Activated CD8-positive, alpha-beta T cell treated with anti-CD3 and anti-CD28 coated beads for 36 hours (primary cell): ENCODE measurements at regions not wholly inside any gene's neighbourhood (a gene's known extent, or its start where the extent isn't known, plus 50 kb on each side); places are given as distances from the start of the nearest gene placed in this dataset.

Experiments used
- ATAC-seq: fragments of 200-7000 bp; cut with Tn5 transposase; one replicate; pipeline ENCODE4 v1.10.0; 2021; ENCODE audit warnings: mild to moderate bottlenecking, moderate library complexity
- CTCF ChIA-PET: fragments of 350-600 bp; sonication (Branson Sonifier 250); formaldehyde crosslinking; loops from one replicate; lab custom pipeline; 2021; ENCODE audit warnings: antibody characterized with exemption; lab: Charles Lee
- POLR2A ChIA-PET: fragments of 350-600 bp; sonication (Branson Sonifier 250); formaldehyde crosslinking; loops from one replicate; lab custom pipeline; 2021; ENCODE audit warnings: antibody characterized with exemption; lab: Charles Lee
- DNase-seq: peaks from one replicate; pipeline ENCODE4 v3.0.0-alpha.2; 2020
- H3K27ac Mint-ChIP-seq: one replicate; pipeline ENCODE4 v1.8.0; 2021; ENCODE audit warnings: mild to moderate bottlenecking, mixed read lengths
- H3K27me3 Mint-ChIP-seq: one replicate; pipeline ENCODE4 v1.8.0; 2021; ENCODE audit warnings: mixed read lengths
- H3K36me3 Mint-ChIP-seq: one replicate; pipeline ENCODE4 v1.8.0; 2021; ENCODE audit warnings: low read depth, mixed read lengths
- H3K4me1 Mint-ChIP-seq: one replicate; pipeline ENCODE4 v1.8.0; 2021; ENCODE audit warnings: low read depth, mixed read lengths
- H3K4me3 Mint-ChIP-seq: one replicate; pipeline ENCODE4 v1.8.0; 2021; ENCODE audit warnings: mild to moderate bottlenecking, moderate library complexity, mixed read lengths
- H3K9me3 Mint-ChIP-seq: one replicate; pipeline ENCODE4 v1.8.0; 2021; ENCODE audit warnings: mixed read lengths
- intact Hi-C: fragments of 100-400 bp; cut with micrococcal nuclease; formaldehyde crosslinking; loops from one replicate; pipeline ENCODE4 v1.10.0; 2022
- TF ChIP-seq, protein P1 (sequence below): fragments of 200-600 bp; IDR thresholded peaks from one replicate; pipeline ENCODE4 v1.8.0; 2022; ENCODE audit warnings: antibody characterized with exemption, mild to moderate bottlenecking

- Mint-ChIP-seq H3K4me1 (no peaks in the 10 kb centered on the region), H3K4me3 (no peak overlapping the region), H3K36me3 (no peaks in the 10 kb centered on the region), H3K9me3 (no peaks in the 10 kb centered on the region), H3K27ac (no peak overlapping the region), H3K27me3 (no peaks in the 10 kb centered on the region)
- DNase-seq (no peak), ATAC-seq (no peak)
- POLR2A ChIA-PET, result no interaction called here
- intact Hi-C loops, result no loop called here
- CTCF ChIA-PET, result no interaction called here
- TF ChIP-seq, protein P1, sequence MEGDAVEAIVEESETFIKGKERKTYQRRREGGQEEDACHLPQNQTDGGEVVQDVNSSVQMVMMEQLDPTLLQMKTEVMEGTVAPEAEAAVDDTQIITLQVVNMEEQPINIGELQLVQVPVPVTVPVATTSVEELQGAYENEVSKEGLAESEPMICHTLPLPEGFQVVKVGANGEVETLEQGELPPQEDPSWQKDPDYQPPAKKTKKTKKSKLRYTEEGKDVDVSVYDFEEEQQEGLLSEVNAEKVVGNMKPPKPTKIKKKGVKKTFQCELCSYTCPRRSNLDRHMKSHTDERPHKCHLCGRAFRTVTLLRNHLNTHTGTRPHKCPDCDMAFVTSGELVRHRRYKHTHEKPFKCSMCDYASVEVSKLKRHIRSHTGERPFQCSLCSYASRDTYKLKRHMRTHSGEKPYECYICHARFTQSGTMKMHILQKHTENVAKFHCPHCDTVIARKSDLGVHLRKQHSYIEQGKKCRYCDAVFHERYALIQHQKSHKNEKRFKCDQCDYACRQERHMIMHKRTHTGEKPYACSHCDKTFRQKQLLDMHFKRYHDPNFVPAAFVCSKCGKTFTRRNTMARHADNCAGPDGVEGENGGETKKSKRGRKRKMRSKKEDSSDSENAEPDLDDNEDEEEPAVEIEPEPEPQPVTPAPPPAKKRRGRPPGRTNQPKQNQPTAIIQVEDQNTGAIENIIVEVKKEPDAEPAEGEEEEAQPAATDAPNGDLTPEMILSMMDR, result no peak
Observed at GRCh38 chr3:17994167-17994566, 251.7 kb upstream of the TBC1D5 start.

DNA sequence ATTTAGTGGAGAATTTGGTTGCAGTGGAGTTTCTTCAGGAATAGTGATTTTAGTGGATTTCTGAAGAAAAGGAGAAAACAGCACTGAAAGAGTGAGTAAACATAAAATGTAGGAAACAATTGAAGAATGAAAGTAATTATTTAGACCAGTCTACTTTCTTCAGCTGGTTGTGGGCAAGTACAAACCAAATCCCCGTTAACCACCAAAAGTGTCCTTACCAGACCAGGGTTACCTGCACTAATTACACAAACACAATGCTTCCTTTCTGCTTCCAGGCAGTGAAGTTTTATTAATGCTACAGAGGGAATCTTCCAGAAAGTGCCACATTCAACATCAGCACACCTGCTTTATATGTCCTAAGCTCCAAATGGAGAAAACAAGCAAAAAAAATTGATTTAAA is 248.0 kb upstream of the TBC1D5 start:
- TF ChIP-seq, protein P1, result no peak
- intact Hi-C loops, result no loop called here
- ATAC-seq (no peak), DNase-seq (no peak)
- H3K9me3 Mint-ChIP-seq, result no peaks in the 10 kb centered on the region
- ChIA-PET POLR2A (no interaction called here), CTCF (no interaction called here)
- H3K4me1 Mint-ChIP-seq, result no peaks in the 10 kb centered on the region
- H3K36me3 Mint-ChIP-seq, result no peaks in the 10 kb centered on the region
- H3K4me3 Mint-ChIP-seq, result no peak overlapping the region
- no peaks in the 10 kb centered on the region for H3K27me3 Mint-ChIP-seq
- no peak overlapping the region for H3K27ac Mint-ChIP-seq

DNA sequence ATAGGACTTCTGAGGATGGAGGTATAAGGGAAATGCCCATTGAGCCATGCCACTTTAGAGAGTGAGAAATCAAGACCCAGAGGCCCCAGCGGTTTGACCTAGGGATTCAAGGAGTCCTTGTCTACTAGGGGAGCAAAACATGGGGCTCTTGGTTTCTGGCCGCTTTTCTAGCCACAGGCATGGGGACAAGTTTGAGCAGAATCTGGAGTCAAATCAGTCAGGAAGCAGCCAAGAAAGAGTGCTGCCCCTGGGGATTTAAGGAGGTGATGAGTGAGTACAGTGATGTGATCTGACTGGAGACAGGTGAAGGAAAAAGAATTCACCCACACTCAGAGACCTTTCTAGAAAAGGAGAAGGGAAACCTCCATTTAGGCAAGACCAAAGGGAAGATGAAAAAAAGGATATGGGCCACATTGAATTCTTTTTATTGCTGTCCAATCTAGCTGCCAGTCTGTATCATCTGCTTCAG is 244.0 kb upstream of the TBC1D5 start:
- H3K27ac Mint-ChIP-seq, result no peak overlapping the region
- DNase-seq (no peak), ATAC-seq (no peak)
- ChIA-PET POLR2A (no interaction called here), CTCF (interaction anchor here (1.2 kb wide), 1 partner anchor 22 kb away, joined by 3 read pairs; no protein-coding TSS in a partner anchor)
- intact Hi-C loops, result no loop called here
- TF ChIP-seq, protein P1, result no peak
- H3K36me3 Mint-ChIP-seq, result no peaks in the 10 kb centered on the region
- H3K9me3 Mint-ChIP-seq, result no peaks in the 10 kb centered on the region
- no peaks in the 10 kb centered on the region for H3K4me1 Mint-ChIP-seq
- H3K4me3 Mint-ChIP-seq, result no peak overlapping the region
- peaks cover 2% of the 10 kb centered on the region for H3K27me3 Mint-ChIP-seq

- Mint-ChIP-seq H3K27me3 (peaks cover 6% of the 10 kb centered on the region), H3K27ac (no peak overlapping the region), H3K4me1 (no peaks in the 10 kb centered on the region), H3K36me3 (no peaks in the 10 kb centered on the region), H3K4me3 (no peak overlapping the region), H3K9me3 (no peaks in the 10 kb centered on the region)
- ATAC-seq (no peak), DNase-seq (no peak)
- POLR2A ChIA-PET, result no interaction called here
- intact Hi-C loops, result no loop called here
- CTCF ChIA-PET, result interaction anchor here (1.2 kb wide), 1 partner anchor 22 kb away, joined by 3 read pairs; no protein-coding TSS in a partner anchor
- TF ChIP-seq, protein P1, result no peak
Observed at GRCh38 chr3:17985658-17986347, 243.4 kb upstream of the TBC1D5 start.

- no peaks in the 10 kb centered on the region for H3K36me3 Mint-ChIP-seq
- CTCF ChIA-PET, result no interaction called here
- no peak overlapping the region for H3K27ac Mint-ChIP-seq
- H3K27me3 Mint-ChIP-seq, result peaks cover 6% of the 10 kb centered on the region
- no peak overlapping the region for H3K4me3 Mint-ChIP-seq
- TF ChIP-seq, protein P1, result no peak
- DNase-seq, result no peak
- no peaks in the 10 kb centered on the region for H3K9me3 Mint-ChIP-seq
- intact Hi-C loops, result no loop called here
- H3K4me1 Mint-ChIP-seq, result no peaks in the 10 kb centered on the region
- POLR2A ChIA-PET, result no interaction called here
- ATAC-seq, result no peak
Observed at GRCh38 chr3:17983106-17983505, 240.7 kb upstream of the TBC1D5 start.
